ENCODE measurements at regions not wholly inside any gene's neighbourhood (a gene's known extent, or its start where the extent isn't known, plus 50 kb on each side); places are given as distances from the start of the nearest gene placed in this dataset.

GRCh38 chr5:73997960-73998359, 372.0 kb downstream of the ARHGEF28 start:
- TF ChIP-seq, protein P1, sequence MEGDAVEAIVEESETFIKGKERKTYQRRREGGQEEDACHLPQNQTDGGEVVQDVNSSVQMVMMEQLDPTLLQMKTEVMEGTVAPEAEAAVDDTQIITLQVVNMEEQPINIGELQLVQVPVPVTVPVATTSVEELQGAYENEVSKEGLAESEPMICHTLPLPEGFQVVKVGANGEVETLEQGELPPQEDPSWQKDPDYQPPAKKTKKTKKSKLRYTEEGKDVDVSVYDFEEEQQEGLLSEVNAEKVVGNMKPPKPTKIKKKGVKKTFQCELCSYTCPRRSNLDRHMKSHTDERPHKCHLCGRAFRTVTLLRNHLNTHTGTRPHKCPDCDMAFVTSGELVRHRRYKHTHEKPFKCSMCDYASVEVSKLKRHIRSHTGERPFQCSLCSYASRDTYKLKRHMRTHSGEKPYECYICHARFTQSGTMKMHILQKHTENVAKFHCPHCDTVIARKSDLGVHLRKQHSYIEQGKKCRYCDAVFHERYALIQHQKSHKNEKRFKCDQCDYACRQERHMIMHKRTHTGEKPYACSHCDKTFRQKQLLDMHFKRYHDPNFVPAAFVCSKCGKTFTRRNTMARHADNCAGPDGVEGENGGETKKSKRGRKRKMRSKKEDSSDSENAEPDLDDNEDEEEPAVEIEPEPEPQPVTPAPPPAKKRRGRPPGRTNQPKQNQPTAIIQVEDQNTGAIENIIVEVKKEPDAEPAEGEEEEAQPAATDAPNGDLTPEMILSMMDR (conservative IDR thresholded peaks at IDR 0.05; ENCODE audit: low read depth, low read length), result no peak
- H3K4me3 ChIP-seq (ENCODE audit: low read length), result no peak overlapping the region
- no peak for DNase-seq (ENCODE audit: low read depth)

DNA sequence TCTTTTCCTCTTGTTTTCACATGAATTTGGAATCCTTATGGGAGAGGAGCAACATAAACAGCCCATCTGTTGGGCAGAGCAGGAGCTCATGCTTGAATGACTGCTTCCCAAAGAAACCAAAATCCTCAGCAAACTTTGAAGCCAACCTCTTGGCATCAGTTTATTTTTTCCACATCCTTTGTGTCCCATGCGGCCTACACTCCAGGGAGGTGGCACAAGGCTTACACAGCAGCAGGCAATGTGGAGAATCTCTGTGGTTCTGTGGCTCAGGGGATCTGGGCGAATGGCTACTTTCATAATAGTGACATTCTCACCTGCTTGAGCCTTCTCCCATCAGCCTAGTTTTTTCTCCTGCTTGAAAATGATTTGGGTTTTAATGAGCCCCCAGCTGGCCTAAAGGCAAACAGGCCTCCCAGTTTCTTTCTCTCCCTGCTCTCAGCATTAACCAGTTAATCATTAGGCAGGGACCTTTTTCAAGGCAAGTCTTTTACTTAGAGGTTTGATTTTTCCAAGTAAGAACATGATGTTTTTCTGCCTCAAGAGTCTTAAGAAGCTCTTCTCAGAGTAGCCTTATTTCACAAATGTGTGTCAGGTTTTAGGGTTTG, 370.3 kb downstream of the ARHGEF28 start:
- TF ChIP-seq, protein P1 (conservative IDR thresholded peaks at IDR 0.05; ENCODE audit: low read depth, low read length), result no peak
- no peak for DNase-seq (ENCODE audit: low read depth)

GRCh38 chr5:73994963-73995362, 369.0 kb downstream of the ARHGEF28 start:
- DNase-seq (ENCODE audit: low read depth), result no peak
- TF ChIP-seq, protein P1 (conservative IDR thresholded peaks at IDR 0.05; ENCODE audit: low read depth, low read length), result no peak
- no peak overlapping the region for H3K4me3 ChIP-seq (ENCODE audit: low read length)

More for the DNA sequence above, 370.3 kb downstream of the ARHGEF28 start:
- H3K4me3 ChIP-seq (ENCODE audit: low read length), result no peak overlapping the region
